ENCODE measurements at regions not wholly inside any gene's neighbourhood (a gene's known extent, or its start where the extent isn't known, plus 50 kb on each side); places are given as distances from the start of the nearest gene placed in this dataset.

- H3K27me3 Mint-ChIP-seq, result no peaks in the 10 kb centered on the region
These were observed 458.1 kb downstream of the HTR7 start for GRCh38 chr10:90399782-90400181.

GRCh38 chr10:90403211-90404000 is 454.4 kb downstream of the HTR7 start:
- ChIA-PET POLR2A (no interaction called here), CTCF (no interaction called here)
- H3K27me3 ChIP-seq (ENCODE audit: control insufficient read depth in 1 of 2, insufficient read depth in 2 of 2, low read length in 2 of 2), result no peaks in the 10 kb centered on the region
- DNase-seq (no peak), ATAC-seq (ENCODE audit: poor library complexity) (no peak)
- intact Hi-C loops (cut with DNase I, micrococcal nuclease), result no loop called here
- no peak overlapping the region for H3K4me3 Mint-ChIP-seq
- no peak overlapping the region for H3K4me3 ChIP-seq (ENCODE audit: low read length)
- H3K4me1 Mint-ChIP-seq (ENCODE audit: low read depth), result no peaks in the 10 kb centered on the region
- no peaks in the 10 kb centered on the region for H3K9me3 Mint-ChIP-seq
- H3K4me1 ChIP-seq (ENCODE audit: insufficient read depth, low read length), result no peaks in the 10 kb centered on the region
- no peaks in the 10 kb centered on the region for H3K36me3 ChIP-seq (ENCODE audit: insufficient read depth, low read length)
- no peaks in the 10 kb centered on the region for H3K36me3 Mint-ChIP-seq (ENCODE audit: low read depth)
- no peak overlapping the region for H3K27ac Mint-ChIP-seq
- H3K27me3 Mint-ChIP-seq, result no peaks in the 10 kb centered on the region
- H3K9me3 ChIP-seq (ENCODE audit: control insufficient read depth in 1 of 2, insufficient read depth in 1 of 2, low read length in 2 of 2), result no peaks in the 10 kb centered on the region
- no peak overlapping the region for H3K27ac ChIP-seq (ENCODE audit: low read depth in 1 of 2, low read length in 2 of 2)
- no peak for TF ChIP-seq CTCF (IDR thresholded peaks at IDR 0.05)

More at GRCh38 chr10:90399782-90400181, 458.1 kb downstream of the HTR7 start:
- Mint-ChIP-seq H3K4me3 (no peak overlapping the region), H3K9me3 (no peaks in the 10 kb centered on the region), H3K4me1 (ENCODE audit: low read depth) (no peaks in the 10 kb centered on the region), H3K36me3 (ENCODE audit: low read depth) (no peaks in the 10 kb centered on the region), H3K27ac (no peak overlapping the region)
- Histone ChIP-seq H3K27ac (ENCODE audit: low read depth in 1 of 2, low read length in 2 of 2) (no peak overlapping the region), H3K9me3 (ENCODE audit: control insufficient read depth in 1 of 2, insufficient read depth in 1 of 2, low read length in 2 of 2) (no peaks in the 10 kb centered on the region), H3K36me3 (ENCODE audit: insufficient read depth, low read length) (no peaks in the 10 kb centered on the region), H3K4me3 (ENCODE audit: low read length) (no peak overlapping the region), H3K4me1 (ENCODE audit: insufficient read depth, low read length) (no peaks in the 10 kb centered on the region), H3K27me3 (ENCODE audit: control insufficient read depth in 1 of 2, insufficient read depth in 2 of 2, low read length in 2 of 2) (no peaks in the 10 kb centered on the region)
- DNase-seq (no peak), ATAC-seq (ENCODE audit: poor library complexity) (no peak)
- intact Hi-C loops (cut with DNase I, micrococcal nuclease), result no loop called here
- TF ChIP-seq CTCF (IDR thresholded peaks at IDR 0.05), result no peak
- ChIA-PET POLR2A (no interaction called here), CTCF (no interaction called here)

GRCh38 chr10:90407131-90407530 is 450.7 kb downstream of the HTR7 start:
- CTCF ChIA-PET, result no interaction called here
- Histone ChIP-seq H3K9me3 (ENCODE audit: control insufficient read depth in 1 of 2, insufficient read depth in 1 of 2, low read length in 2 of 2) (peaks cover 0 to 4% of the 10 kb centered on the region in 2 experiments), H3K27me3 (ENCODE audit: control insufficient read depth in 1 of 2, insufficient read depth in 2 of 2, low read length in 2 of 2) (no peaks in the 10 kb centered on the region), H3K27ac (ENCODE audit: low read depth in 1 of 2, low read length in 2 of 2) (no peak overlapping the region), H3K4me1 (ENCODE audit: insufficient read depth, low read length) (no peaks in the 10 kb centered on the region), H3K4me3 (ENCODE audit: low read length) (no peak overlapping the region), H3K36me3 (ENCODE audit: insufficient read depth, low read length) (no peaks in the 10 kb centered on the region)
- H3K9me3 Mint-ChIP-seq, result peaks cover 3% of the 10 kb centered on the region
- H3K27me3 Mint-ChIP-seq, result no peaks in the 10 kb centered on the region
- H3K36me3 Mint-ChIP-seq (ENCODE audit: low read depth), result no peaks in the 10 kb centered on the region
- no peak for DNase-seq
- POLR2A ChIA-PET, result no interaction called here
- no peak overlapping the region for H3K27ac Mint-ChIP-seq
- H3K4me1 Mint-ChIP-seq (ENCODE audit: low read depth), result no peaks in the 10 kb centered on the region
- no peak for ATAC-seq (ENCODE audit: poor library complexity)
- TF ChIP-seq CTCF (IDR thresholded peaks at IDR 0.05), result no peak
- intact Hi-C loops (cut with DNase I, micrococcal nuclease), result no loop called here
- no peak overlapping the region for H3K4me3 Mint-ChIP-seq

All from CD4-positive, alpha-beta T cell (primary cell).